ENCODE measurements at regions not wholly inside any gene's neighbourhood (a gene's known extent, or its start where the extent isn't known, plus 50 kb on each side); places are given as distances from the start of the nearest gene placed in this dataset.

DNA sequence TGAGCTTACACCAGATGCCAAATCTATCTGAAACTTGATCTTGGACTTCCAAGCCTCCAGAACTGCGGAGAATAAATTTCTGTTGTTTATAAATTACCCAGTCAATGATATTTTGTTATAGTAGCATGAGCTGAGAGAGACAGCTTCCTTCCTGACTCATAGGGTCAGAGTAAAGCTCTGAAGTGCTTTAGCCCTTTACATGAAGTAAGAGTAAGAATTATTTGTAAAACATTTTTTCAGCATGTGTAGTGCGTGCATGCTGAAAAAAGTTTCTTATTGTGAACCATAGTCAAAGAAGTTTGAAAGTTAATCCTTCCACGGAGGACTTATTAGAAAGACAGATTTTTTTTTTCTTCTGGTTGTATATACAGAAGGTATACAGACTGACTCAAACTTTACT lies 172.4 kb downstream of the DMRT2 start:
- no peak for FAIRE-seq
- intact Hi-C loops (cut with micrococcal nuclease) (no loop called here), dilution Hi-C loops (cut with MboI; ENCODE audit: extremely low pct_ligation_motif_present, low sequenced_read_pairs) (no loop called here)
- no peak for DNase-seq (ENCODE audit: low read depth, low spot score)
- H3K79me2 ChIP-seq (ENCODE audit: control insufficient read depth, insufficient read depth, low read length), result no peaks in the 10 kb centered on the region
- H3K9ac ChIP-seq (replicated peaks; ENCODE audit: extremely low read depth, insufficient read depth, low read length), result no peak overlapping the region
- peaks cover 4% of the 10 kb centered on the region for H3K9me3 ChIP-seq (replicated peaks; ENCODE audit: control insufficient read depth, insufficient read depth, low read length)
- ChIA-PET POLR2A (no interaction called here), CTCF (no interaction called here)
- no peaks in the 10 kb centered on the region for H4K20me1 ChIP-seq (replicated peaks; ENCODE audit: control insufficient read depth, extremely low read depth, insufficient read depth, low read length)
- H3K27me3 ChIP-seq (ENCODE audit: control insufficient read depth in 2 of 2, insufficient read depth in 2 of 2, low read length in 2 of 2), result no peaks in the 10 kb centered on the region
- TF ChIP-seq POLR2AphosphoS5 (IDR thresholded peaks at IDR 0.05; ENCODE audit: insufficient read depth, low read depth, low read length), result no peak
- TF ChIP-seq EZH2 (IDR thresholded peaks at IDR 0.05; ENCODE audit: borderline replicate concordance, low read depth, low read length, severe bottlenecking), result no peak
- TF ChIP-seq, protein P1, sequence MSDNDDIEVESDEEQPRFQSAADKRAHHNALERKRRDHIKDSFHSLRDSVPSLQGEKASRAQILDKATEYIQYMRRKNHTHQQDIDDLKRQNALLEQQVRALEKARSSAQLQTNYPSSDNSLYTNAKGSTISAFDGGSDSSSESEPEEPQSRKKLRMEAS (IDR thresholded peaks at IDR 0.05; ENCODE audit: insufficient read depth, insufficient read length), result no peak
- no peak for TF ChIP-seq POLR2A (IDR thresholded peaks at IDR 0.05; ENCODE audit: low read depth, low read length)
- TF ChIP-seq FOS (IDR thresholded peaks at IDR 0.05; ENCODE audit: borderline replicate concordance, insufficient read depth, low read length), result no peak
- no peak for TF ChIP-seq JUN (IDR thresholded peaks at IDR 0.05; ENCODE audit: borderline replicate concordance, insufficient read depth, insufficient read length, low read depth)
- TF ChIP-seq GATA2 (IDR thresholded peaks at IDR 0.05; ENCODE audit: insufficient read depth, insufficient read length, low read depth, low read length), result no peak
- TF ChIP-seq, protein P2, sequence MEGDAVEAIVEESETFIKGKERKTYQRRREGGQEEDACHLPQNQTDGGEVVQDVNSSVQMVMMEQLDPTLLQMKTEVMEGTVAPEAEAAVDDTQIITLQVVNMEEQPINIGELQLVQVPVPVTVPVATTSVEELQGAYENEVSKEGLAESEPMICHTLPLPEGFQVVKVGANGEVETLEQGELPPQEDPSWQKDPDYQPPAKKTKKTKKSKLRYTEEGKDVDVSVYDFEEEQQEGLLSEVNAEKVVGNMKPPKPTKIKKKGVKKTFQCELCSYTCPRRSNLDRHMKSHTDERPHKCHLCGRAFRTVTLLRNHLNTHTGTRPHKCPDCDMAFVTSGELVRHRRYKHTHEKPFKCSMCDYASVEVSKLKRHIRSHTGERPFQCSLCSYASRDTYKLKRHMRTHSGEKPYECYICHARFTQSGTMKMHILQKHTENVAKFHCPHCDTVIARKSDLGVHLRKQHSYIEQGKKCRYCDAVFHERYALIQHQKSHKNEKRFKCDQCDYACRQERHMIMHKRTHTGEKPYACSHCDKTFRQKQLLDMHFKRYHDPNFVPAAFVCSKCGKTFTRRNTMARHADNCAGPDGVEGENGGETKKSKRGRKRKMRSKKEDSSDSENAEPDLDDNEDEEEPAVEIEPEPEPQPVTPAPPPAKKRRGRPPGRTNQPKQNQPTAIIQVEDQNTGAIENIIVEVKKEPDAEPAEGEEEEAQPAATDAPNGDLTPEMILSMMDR (IDR thresholded peaks at IDR 0.05; ENCODE audit: extremely low read depth in 1 of 2, insufficient read depth in 1 of 2, low read depth in 1 of 2, low read length in 2 of 2), result no peak
- no peak for TF ChIP-seq MYC (IDR thresholded peaks at IDR 0.05; ENCODE audit: low read depth, low read length)
- H3K4me2 ChIP-seq (ENCODE audit: insufficient read depth, low read length), result no peak overlapping the region
- no TSS peak for BruUV-seq (replicated peaks)
- no peak overlapping the region for H2AFZ ChIP-seq (ENCODE audit: low read depth, low read length)
- no peak overlapping the region for H3K27ac ChIP-seq (ENCODE audit: insufficient read depth, low read depth, low read length)
- no peaks in the 10 kb centered on the region for H3K4me1 ChIP-seq (ENCODE audit: control insufficient read depth, extremely low read depth, insufficient read depth, low read length)
- no peaks in the 10 kb centered on the region for H3K36me3 ChIP-seq (ENCODE audit: control insufficient read depth in 2 of 2, extremely low read depth in 1 of 2, insufficient read depth in 2 of 2, low read length in 2 of 2)
- no peak overlapping the region for H3K4me3 ChIP-seq (replicated peaks in 1 of 3; ENCODE audit: insufficient read depth in 1 of 3, low read depth in 1 of 3, low read length in 3 of 3)
- no peaks in the 10 kb centered on the region for H3K9me1 ChIP-seq (replicated peaks; ENCODE audit: control insufficient read depth, extremely low read depth, insufficient read depth, low read length)

Data from endothelial cell of umbilical vein (primary cell).